C4-2B (cell line): ENCODE measurements at regions not wholly inside any gene's neighbourhood (a gene's known extent, or its start where the extent isn't known, plus 50 kb on each side); places are given as distances from the start of the nearest gene placed in this dataset.

ENCODE experiments used
- H3K27ac ChIP-seq: fragments of 450-650 bp; 2 replicates; pipeline ENCODE4 v1.5.1; 2017
- ZFX ChIP-seq: fragments of 450-650 bp; IDR thresholded peaks from 2 replicates; pipeline ENCODE4 v1.6.1; 2017
- TF ChIP-seq, protein P1 (sequence below): fragments of 450-650 bp; conservative IDR thresholded peaks from 2 replicates; pipeline ENCODE4 v1.5.1; 2017; ENCODE audit warnings: mild to moderate bottlenecking

DNA sequence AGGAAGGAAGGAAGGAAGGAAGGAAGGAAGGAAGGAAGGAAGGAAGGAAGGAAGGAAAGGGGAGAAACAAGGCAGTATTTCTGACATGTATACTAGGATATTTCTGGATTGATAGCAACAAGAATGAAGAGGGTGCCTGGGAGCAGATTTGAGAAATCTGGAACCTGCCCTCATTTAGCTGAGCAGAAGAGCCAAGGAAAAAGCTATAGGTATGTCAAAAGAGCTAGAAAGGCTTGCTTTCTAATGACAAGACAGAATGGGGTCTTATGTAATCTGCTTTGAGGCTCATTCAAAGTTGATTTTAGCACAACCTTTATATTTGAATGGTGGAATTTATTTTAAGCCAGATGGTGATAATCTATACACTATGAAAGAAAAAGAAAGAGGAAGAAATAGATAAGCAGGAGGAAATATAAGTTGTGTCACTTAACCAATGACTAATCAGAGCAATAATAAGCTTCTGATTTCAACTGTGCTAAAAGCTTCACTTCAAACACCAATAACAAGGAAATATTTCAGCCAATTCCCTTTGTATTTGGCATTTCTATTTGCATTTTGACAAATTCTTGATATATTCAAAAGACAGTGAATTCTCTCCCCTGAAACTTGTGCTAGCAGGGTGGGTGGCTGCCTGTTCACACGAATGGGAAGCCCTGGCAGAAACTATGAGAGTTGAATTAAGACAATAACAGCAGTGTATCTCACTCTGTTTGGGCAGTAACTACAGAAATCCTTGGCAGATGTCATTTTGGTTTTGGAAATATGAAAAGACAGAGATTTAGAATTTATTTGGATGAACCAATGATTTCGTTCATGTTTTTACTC lies 76.3 kb upstream of the FLRT2 start:
- no peak overlapping the region for H3K27ac ChIP-seq
- TF ChIP-seq, protein P1, sequence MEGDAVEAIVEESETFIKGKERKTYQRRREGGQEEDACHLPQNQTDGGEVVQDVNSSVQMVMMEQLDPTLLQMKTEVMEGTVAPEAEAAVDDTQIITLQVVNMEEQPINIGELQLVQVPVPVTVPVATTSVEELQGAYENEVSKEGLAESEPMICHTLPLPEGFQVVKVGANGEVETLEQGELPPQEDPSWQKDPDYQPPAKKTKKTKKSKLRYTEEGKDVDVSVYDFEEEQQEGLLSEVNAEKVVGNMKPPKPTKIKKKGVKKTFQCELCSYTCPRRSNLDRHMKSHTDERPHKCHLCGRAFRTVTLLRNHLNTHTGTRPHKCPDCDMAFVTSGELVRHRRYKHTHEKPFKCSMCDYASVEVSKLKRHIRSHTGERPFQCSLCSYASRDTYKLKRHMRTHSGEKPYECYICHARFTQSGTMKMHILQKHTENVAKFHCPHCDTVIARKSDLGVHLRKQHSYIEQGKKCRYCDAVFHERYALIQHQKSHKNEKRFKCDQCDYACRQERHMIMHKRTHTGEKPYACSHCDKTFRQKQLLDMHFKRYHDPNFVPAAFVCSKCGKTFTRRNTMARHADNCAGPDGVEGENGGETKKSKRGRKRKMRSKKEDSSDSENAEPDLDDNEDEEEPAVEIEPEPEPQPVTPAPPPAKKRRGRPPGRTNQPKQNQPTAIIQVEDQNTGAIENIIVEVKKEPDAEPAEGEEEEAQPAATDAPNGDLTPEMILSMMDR, result no peak
- TF ChIP-seq ZFX, result no peak

DNA sequence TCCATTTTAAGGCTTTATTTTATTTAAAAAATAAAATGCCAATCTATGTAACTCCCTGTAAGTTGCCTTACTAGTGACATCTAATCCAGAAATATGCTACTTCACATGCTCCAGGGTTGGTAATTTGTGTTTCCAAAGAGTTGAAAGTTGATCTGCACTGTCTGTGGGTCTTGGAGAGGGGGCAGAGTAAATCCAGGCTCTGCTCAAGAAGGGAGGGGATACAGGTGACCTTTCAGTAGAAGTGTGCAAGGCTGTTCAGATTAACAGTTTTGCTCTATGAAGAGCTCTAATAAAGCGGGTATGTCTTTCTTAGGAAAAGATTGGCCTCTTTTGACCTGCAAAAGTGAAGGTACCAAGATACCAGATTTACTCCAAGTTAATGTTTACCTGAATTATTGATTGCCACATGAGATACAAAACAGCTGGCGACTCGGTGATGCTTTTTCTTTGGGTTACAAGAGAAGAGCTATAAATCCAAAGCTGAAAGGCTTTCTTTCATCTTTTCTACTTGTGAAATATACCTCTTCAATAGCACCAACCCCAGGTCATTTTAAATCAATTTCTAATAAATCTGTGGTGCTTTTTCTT lies 75.6 kb upstream of the FLRT2 start:
- TF ChIP-seq, protein P1, result no peak
- TF ChIP-seq ZFX, result no peak
- no peak overlapping the region for H3K27ac ChIP-seq

DNA sequence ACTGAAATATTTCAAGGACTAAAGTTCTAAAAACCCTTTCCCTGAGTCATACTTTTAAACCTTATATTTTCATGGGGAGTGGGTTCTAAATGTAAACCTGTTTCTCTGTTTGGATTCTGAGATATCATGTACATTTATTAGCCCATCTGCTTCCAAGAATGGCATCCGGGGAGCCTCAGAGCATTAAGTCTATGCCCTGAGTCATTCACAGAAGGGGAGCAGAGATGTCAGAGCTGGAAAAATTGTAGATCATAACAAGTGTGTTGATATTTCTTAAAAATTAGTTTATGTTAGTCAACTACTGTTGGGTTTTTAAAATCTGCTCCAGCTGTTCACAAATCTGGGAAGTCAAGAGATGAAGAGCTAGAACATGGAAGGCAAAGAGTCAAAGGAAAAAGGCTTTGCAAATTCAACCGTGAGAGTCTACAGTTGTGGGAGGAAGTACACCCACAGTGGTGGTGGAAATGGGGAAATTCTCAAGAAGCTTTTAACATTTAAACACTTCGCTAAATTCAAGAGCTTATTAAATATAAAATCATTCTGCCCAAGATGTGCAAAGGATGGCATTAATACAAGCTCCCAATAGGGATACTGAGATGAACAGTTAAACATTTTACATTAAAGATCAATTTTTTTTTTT lies 70.5 kb upstream of the FLRT2 start:
- no peak for TF ChIP-seq ZFX
- TF ChIP-seq, protein P1, result no peak
- H3K27ac ChIP-seq, result no peak overlapping the region

DNA sequence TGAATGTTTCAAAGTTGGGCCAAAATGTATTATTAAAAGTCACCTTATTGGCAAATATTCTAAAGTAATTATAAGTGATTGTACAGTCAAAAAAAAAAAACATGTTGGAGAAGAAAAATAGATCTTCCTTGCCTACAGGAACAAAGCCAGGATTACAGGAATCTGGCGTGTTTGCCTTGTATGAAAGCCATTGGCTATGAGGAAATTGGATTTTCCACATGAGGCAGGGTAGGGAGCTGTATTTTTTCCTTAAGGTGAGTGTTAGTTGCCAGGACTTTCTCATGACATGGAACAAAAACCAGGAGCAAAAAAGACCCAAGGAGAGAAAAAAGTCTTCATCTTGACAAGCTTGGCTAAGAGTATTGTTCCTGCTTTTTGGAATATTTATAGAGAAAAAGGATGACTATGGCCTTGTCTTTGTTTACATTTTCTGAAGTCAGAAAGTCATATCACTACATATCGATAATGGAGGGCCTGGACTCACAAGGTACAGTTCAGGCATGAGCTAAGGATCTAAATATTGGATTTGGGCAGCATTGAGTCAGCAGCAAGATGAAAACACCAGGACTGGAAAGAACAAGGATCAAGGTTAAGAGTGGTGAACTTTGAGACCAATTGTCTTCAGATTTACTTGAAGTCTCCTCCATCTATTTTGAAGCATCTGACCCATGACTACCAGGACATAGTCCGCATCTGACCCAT lies 68.4 kb upstream of the FLRT2 start:
- TF ChIP-seq, protein P1, result no peak
- TF ChIP-seq ZFX, result no peak

DNA sequence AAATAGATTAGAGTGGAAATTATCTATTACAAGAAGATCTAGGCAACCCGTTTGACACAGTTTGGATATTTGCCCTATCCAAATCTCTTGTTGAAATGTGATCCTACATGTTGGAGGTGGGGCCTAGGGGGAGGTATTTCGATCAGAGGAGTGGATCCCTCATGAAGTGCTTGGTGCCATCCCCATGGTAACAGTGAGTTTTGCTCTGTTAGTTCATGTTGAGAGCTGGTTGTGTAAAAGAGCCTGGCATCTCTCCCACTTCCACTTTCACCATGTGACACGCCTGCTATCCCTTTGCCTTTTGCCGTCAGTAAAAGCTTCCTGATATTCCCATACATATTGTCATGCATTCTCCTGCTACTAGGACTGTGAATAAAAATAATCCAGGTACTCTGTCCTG lies 66.4 kb upstream of the FLRT2 start:
- no peak overlapping the region for H3K27ac ChIP-seq
- TF ChIP-seq, protein P1, result no peak
- TF ChIP-seq ZFX, result no peak

More for the DNA sequence above, 68.4 kb upstream of the FLRT2 start:
- no peak overlapping the region for H3K27ac ChIP-seq

DNA sequence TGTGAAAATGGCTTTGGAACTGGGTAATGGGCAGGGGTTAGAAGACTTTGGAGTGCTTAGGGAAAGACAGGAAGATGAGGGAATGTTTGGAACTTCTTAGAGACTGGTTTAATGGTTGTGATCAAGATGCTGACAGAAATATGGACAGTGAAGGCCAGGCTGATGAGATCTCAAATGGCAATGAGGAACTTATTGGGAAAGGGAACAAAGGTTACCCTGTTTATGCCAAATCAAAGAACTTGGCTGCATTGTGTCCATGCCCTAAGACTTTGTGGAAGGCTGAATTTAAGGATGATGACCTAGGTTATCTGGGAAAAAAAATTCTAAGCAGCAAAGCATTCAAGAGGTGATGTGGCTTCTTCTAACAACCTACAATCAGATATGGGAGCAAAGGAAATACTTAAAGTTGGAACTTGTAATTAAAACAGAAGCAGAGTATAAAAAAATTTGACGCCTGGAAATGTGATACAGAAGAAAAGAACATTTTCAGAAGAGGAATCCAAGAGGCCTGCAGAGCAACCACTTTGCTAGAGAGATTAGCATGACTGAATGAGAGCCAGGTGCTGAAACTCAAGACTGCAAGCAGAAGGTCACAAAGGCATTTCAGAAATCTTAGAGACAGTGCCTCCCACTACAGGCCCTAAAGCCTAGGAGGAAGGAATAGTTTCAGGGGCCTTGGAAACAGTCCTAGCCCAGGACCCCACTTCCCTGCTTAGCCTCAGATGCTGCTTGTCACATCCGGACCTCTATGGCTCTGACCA lies 65.6 kb upstream of the FLRT2 start:
- no peak overlapping the region for H3K27ac ChIP-seq
- TF ChIP-seq, protein P1, result no peak
- no peak for TF ChIP-seq ZFX
